Duodenal mucosa (tissue), 2 donors: ENCODE measurements at regions not wholly inside any gene's neighbourhood (a gene's known extent, or its start where the extent isn't known, plus 50 kb on each side); places are given as distances from the start of the nearest gene placed in this dataset.

ENCODE experiments used
- H3K27ac ChIP-seq: one replicate; pipeline ENCODE4 v1.7.0; 2013; ENCODE audit warnings: low read depth, low read length
- H3K27me3 ChIP-seq, 2 donors: one replicate each; pipeline ENCODE4 v1.7.0; 2013; ENCODE audit warnings: low read length in 2 of 2, control low read depth in 1 of 2; ENCODE audit not compliant: insufficient read depth in 2 of 2, control insufficient read depth in 1 of 2
- H3K36me3 ChIP-seq, 2 donors: one replicate each; pipeline ENCODE4 v1.7.0; 2013; ENCODE audit warnings: low read length in 2 of 2, control low read depth in 1 of 2; ENCODE audit not compliant: insufficient read depth in 2 of 2, control insufficient read depth in 1 of 2
- H3K4me1 ChIP-seq, 2 donors: one replicate each; pipeline ENCODE4 v1.7.0; 2013; ENCODE audit warnings: low read length in 2 of 2, control low read depth in 1 of 2; ENCODE audit not compliant: insufficient read depth in 2 of 2, control insufficient read depth in 1 of 2
- H3K4me3 ChIP-seq, 2 donors: one replicate each; pipeline ENCODE4 v1.7.0; 2013; ENCODE audit warnings: low read length in 2 of 2, low read depth in 1 of 2
- H3K9ac ChIP-seq, 2 donors: one replicate each; pipeline ENCODE4 v1.7.0; 2013; ENCODE audit warnings: low read length in 2 of 2, low read depth in 1 of 2
- H3K9me3 ChIP-seq, 2 donors: one replicate each; pipeline ENCODE4 v1.7.0; 2013; ENCODE audit warnings: low read length in 2 of 2, control low read depth in 1 of 2; ENCODE audit not compliant: control insufficient read depth in 1 of 2

- Histone ChIP-seq H3K4me1 (no peaks in the 10 kb centered on the region), H3K27ac (no peak overlapping the region), H3K36me3 (no peaks in the 10 kb centered on the region), H3K27me3 (no peaks in the 10 kb centered on the region), H3K9ac (no peak overlapping the region), H3K4me3 (no peak overlapping the region), H3K9me3 (no peaks in the 10 kb centered on the region)
Observed at GRCh38 chr10:29009464-29009863, 279.4 kb upstream of the LYZL1 start.

GRCh38 chr10:29011516-29011915, 277.4 kb upstream of the LYZL1 start:
- H3K9me3 ChIP-seq, result no peaks in the 10 kb centered on the region
- no peak overlapping the region for H3K27ac ChIP-seq
- H3K4me1 ChIP-seq, result no peaks in the 10 kb centered on the region
- H3K4me3 ChIP-seq, result no peak overlapping the region
- H3K27me3 ChIP-seq, result no peaks in the 10 kb centered on the region
- no peak overlapping the region for H3K9ac ChIP-seq
- H3K36me3 ChIP-seq, result no peaks in the 10 kb centered on the region

- Histone ChIP-seq H3K4me3 (no peak overlapping the region), H3K27me3 (no peaks in the 10 kb centered on the region), H3K27ac (no peak overlapping the region), H3K4me1 (no peaks in the 10 kb centered on the region), H3K9me3 (no peaks in the 10 kb centered on the region), H3K36me3 (no peaks in the 10 kb centered on the region), H3K9ac (no peak overlapping the region)
Observed at GRCh38 chr10:29012926-29013554, 275.8 kb upstream of the LYZL1 start.

- Histone ChIP-seq H3K27ac (no peak overlapping the region), H3K9me3 (no peaks in the 10 kb centered on the region), H3K4me1 (no peaks in the 10 kb centered on the region), H3K36me3 (no peaks in the 10 kb centered on the region), H3K4me3 (no peak overlapping the region), H3K27me3 (no peaks in the 10 kb centered on the region), H3K9ac (no peak overlapping the region)
Observed at GRCh38 chr10:29021591-29021990, 267.3 kb upstream of the LYZL1 start.

GRCh38 chr10:29022513-29022912, 266.4 kb upstream of the LYZL1 start:
- no peaks in the 10 kb centered on the region for H3K27me3 ChIP-seq
- no peak overlapping the region for H3K4me3 ChIP-seq
- H3K27ac ChIP-seq, result no peak overlapping the region
- H3K9me3 ChIP-seq, result no peaks in the 10 kb centered on the region
- no peak overlapping the region for H3K9ac ChIP-seq
- no peaks in the 10 kb centered on the region for H3K4me1 ChIP-seq
- H3K36me3 ChIP-seq, result no peaks in the 10 kb centered on the region

- Histone ChIP-seq H3K36me3 (no peaks in the 10 kb centered on the region), H3K4me1 (no peaks in the 10 kb centered on the region), H3K27ac (no peak overlapping the region), H3K9me3 (no peaks in the 10 kb centered on the region), H3K4me3 (no peak overlapping the region), H3K27me3 (no peaks in the 10 kb centered on the region), H3K9ac (no peak overlapping the region)
Observed at GRCh38 chr10:29023678-29024077, 265.2 kb upstream of the LYZL1 start.

- H3K9me3 ChIP-seq, result no peaks in the 10 kb centered on the region
- H3K27me3 ChIP-seq, result no peaks in the 10 kb centered on the region
- H3K36me3 ChIP-seq, result no peaks in the 10 kb centered on the region
- no peak overlapping the region for H3K4me3 ChIP-seq
- no peak overlapping the region for H3K9ac ChIP-seq
- H3K27ac ChIP-seq, result no peak overlapping the region
- H3K4me1 ChIP-seq, result no peaks in the 10 kb centered on the region
Observed at GRCh38 chr10:29026065-29026797, 262.6 kb upstream of the LYZL1 start.

- no peaks in the 10 kb centered on the region for H3K27me3 ChIP-seq
- no peak overlapping the region for H3K27ac ChIP-seq
- H3K4me3 ChIP-seq, result no peak overlapping the region
- no peaks in the 10 kb centered on the region for H3K9me3 ChIP-seq
- no peak overlapping the region for H3K9ac ChIP-seq
- H3K4me1 ChIP-seq, result no peaks in the 10 kb centered on the region
- H3K36me3 ChIP-seq, result no peaks in the 10 kb centered on the region
Observed at GRCh38 chr10:29026802-29027580, 261.9 kb upstream of the LYZL1 start.

- no peak overlapping the region for H3K4me3 ChIP-seq
- no peak overlapping the region for H3K27ac ChIP-seq
- H3K4me1 ChIP-seq, result no peaks in the 10 kb centered on the region
- no peaks in the 10 kb centered on the region for H3K36me3 ChIP-seq
- no peak overlapping the region for H3K9ac ChIP-seq
- H3K9me3 ChIP-seq, result no peaks in the 10 kb centered on the region
- H3K27me3 ChIP-seq, result no peaks in the 10 kb centered on the region
Observed at GRCh38 chr10:29028486-29028885, 260.4 kb upstream of the LYZL1 start.

GRCh38 chr10:29030900-29031299, 258.0 kb upstream of the LYZL1 start:
- Histone ChIP-seq H3K36me3 (no peaks in the 10 kb centered on the region), H3K9ac (no peak overlapping the region), H3K4me1 (no peaks in the 10 kb centered on the region), H3K27me3 (no peaks in the 10 kb centered on the region), H3K4me3 (no peak overlapping the region), H3K27ac (no peak overlapping the region), H3K9me3 (no peaks in the 10 kb centered on the region)
